PC-3 (cell line): ENCODE measurements at regions not wholly inside any gene's neighbourhood (a gene's known extent, or its start where the extent isn't known, plus 50 kb on each side); places are given as distances from the start of the nearest gene placed in this dataset.

ENCODE experiments used
- ATAC-seq: fragments of 200-7000 bp; cut with Tn5 transposase; 2 replicates; pipeline ENCODE4 v1.9.1; 2020; ENCODE audit warnings: mild to moderate bottlenecking, moderate library complexity
- BruUV-seq: library from RNA; stranded (reverse); fragments of 400-500 nt; replicated peaks from 2 replicates; lab custom pipeline; 2021; lab: Mats Ljungman, UMichigan
- CTCF ChIA-PET: fragments of 300-600 bp; sonication (Branson Sonifier 250); formaldehyde crosslinking; loops from one replicate; lab custom pipeline; 2022; ENCODE audit warnings: antibody characterized with exemption; lab: Charles Lee
- POLR2A ChIA-PET: fragments of 300-600 bp; sonication (Branson Sonifier 250); formaldehyde crosslinking; loops from one replicate; lab custom pipeline; 2022; ENCODE audit warnings: antibody characterized with exemption; ENCODE audit not compliant: unreplicated experiment; lab: Charles Lee
- DNase-seq: peaks from one replicate; pipeline ENCODE4 v3.0.0-alpha.2; 2015
- H2AFZ ChIP-seq: fragments of 300-600 bp; sonication (generic); 2 replicates; pipeline ENCODE4 v1.6.0; 2016; ENCODE audit warnings: antibody characterized with exemption, low read length
- H3F3A ChIP-seq: fragments of 300-600 bp; sonication (generic); one replicate; pipeline ENCODE4 v1.6.0; 2017; ENCODE audit warnings: antibody characterized with exemption, low read length, control low read depth, mild to moderate bottlenecking; ENCODE audit not compliant: unreplicated experiment
- H3K27ac ChIP-seq: fragments of 300-600 bp; sonication (generic); 2 replicates; pipeline ENCODE4 v1.5.1; 2016; ENCODE audit warnings: mild to moderate bottlenecking, low read length
- H3K27me3 ChIP-seq: fragments of 300-600 bp; sonication (generic); 2 replicates; pipeline ENCODE4 v1.6.1; 2016; ENCODE audit warnings: low read length, mixed read lengths
- H3K36me3 ChIP-seq: fragments of 300-600 bp; sonication (generic); 2 replicates; pipeline ENCODE4 v1.6.1; 2016; ENCODE audit warnings: low read depth, mixed run types, low read length, mixed read lengths
- H3K4me1 ChIP-seq: fragments of 300-600 bp; sonication (generic); 2 replicates; pipeline ENCODE4 v1.5.1; 2016; ENCODE audit warnings: low read length; ENCODE audit not compliant: insufficient read depth
- H3K4me2 ChIP-seq: fragments of 300-600 bp; sonication (generic); 2 replicates; pipeline ENCODE4 v1.6.0; 2016; ENCODE audit warnings: low read length
- H3K4me3 ChIP-seq: fragments of 300-600 bp; sonication (generic); 2 replicates; pipeline ENCODE4 v1.5.1; 2016; ENCODE audit warnings: mild to moderate bottlenecking, low read length, mixed read lengths
- H3K79me2 ChIP-seq: fragments of 300-600 bp; sonication (generic); 2 replicates; pipeline ENCODE4 v1.6.1; 2017; ENCODE audit warnings: low read length, mixed read lengths
- H3K9ac ChIP-seq: fragments of 300-600 bp; sonication (generic); 2 replicates; pipeline ENCODE4 v1.6.0; 2016; ENCODE audit warnings: mild to moderate bottlenecking, low read length
- H3K9me2 ChIP-seq: fragments of 300-600 bp; sonication (generic); replicated peaks from 2 replicates; pipeline ENCODE4 v1.6.1; 2016; ENCODE audit warnings: mixed run types, low read length, mixed read lengths
- H3K9me3 ChIP-seq: fragments of 300-600 bp; sonication (generic); 2 replicates; pipeline ENCODE4 v1.6.1; 2016; ENCODE audit warnings: low read length, mixed read lengths
- H4K20me1 ChIP-seq: fragments of 300-600 bp; sonication (generic); 2 replicates; pipeline ENCODE4 v1.6.1; 2016; ENCODE audit warnings: low read length, mixed read lengths
- CTCF ChIP-seq: fragments of 300-600 bp; sonication (generic); conservative IDR thresholded peaks from 2 replicates; pipeline ENCODE4 v1.5.1; 2017; ENCODE audit warnings: antibody characterized with exemption, low read depth, mild to moderate bottlenecking, low read length
- EZH2 ChIP-seq: fragments of 300-600 bp; sonication (generic); IDR thresholded peaks from one replicate; pipeline ENCODE4 v1.6.1; 2017; ENCODE audit warnings: antibody characterized with exemption, mild to moderate bottlenecking, low read length; ENCODE audit not compliant: unreplicated experiment
- EZH2phosphoT487 ChIP-seq: fragments of 300-600 bp; sonication (generic); IDR thresholded peaks from 2 replicates; pipeline ENCODE4 v1.6.1; 2018; ENCODE audit warnings: mild to moderate bottlenecking, antibody characterized with exemption, low read length, borderline replicate concordance
- intact Hi-C: fragments of 100-400 bp; cut with micrococcal nuclease; formaldehyde crosslinking; loops from 2 replicates; pipeline ENCODE4 v1.9.0; 2023

GRCh38 chr5:111562561-111562960, 50.2 kb upstream of the STARD4 start:
- ATAC-seq: no peak
- no peaks in the 10 kb centered on the region for H3F3A ChIP-seq
- no peak overlapping the region for H3K9ac ChIP-seq
- no peak for DNase-seq
- intact Hi-C loops: no loop called here
- no peaks in the 10 kb centered on the region for H3K36me3 ChIP-seq
- no peaks in the 10 kb centered on the region for H3K79me2 ChIP-seq
- no peak overlapping the region for H3K4me2 ChIP-seq
- ChIA-PET POLR2A (interaction anchor here (0.8 kb wide), 1 partner anchor 1425 kb away, joined by 3 read pairs; no protein-coding TSS in a partner anchor), CTCF (no interaction called here)
- H3K9me2 ChIP-seq: no peaks in the 10 kb centered on the region
- BruUV-seq: no TSS peak
- peaks cover 3% of the 10 kb centered on the region; the same call in 1 of the 2 replicates for H3K4me1 ChIP-seq
- H4K20me1 ChIP-seq: no peaks in the 10 kb centered on the region
- no peak overlapping the region for H3K4me3 ChIP-seq
- H3K9me3 ChIP-seq: no peaks in the 10 kb centered on the region
- H3K27ac ChIP-seq: no peak overlapping the region
- no peaks in the 10 kb centered on the region for H3K27me3 ChIP-seq
- no peak overlapping the region for H2AFZ ChIP-seq
- TF ChIP-seq EZH2phosphoT487 (no peak), CTCF (no peak), EZH2 (no peak)
